ENCODE measurements at regions not wholly inside any gene's neighbourhood (a gene's known extent, or its start where the extent isn't known, plus 50 kb on each side); places are given as distances from the start of the nearest gene placed in this dataset.

- TF ChIP-seq, protein P1, sequence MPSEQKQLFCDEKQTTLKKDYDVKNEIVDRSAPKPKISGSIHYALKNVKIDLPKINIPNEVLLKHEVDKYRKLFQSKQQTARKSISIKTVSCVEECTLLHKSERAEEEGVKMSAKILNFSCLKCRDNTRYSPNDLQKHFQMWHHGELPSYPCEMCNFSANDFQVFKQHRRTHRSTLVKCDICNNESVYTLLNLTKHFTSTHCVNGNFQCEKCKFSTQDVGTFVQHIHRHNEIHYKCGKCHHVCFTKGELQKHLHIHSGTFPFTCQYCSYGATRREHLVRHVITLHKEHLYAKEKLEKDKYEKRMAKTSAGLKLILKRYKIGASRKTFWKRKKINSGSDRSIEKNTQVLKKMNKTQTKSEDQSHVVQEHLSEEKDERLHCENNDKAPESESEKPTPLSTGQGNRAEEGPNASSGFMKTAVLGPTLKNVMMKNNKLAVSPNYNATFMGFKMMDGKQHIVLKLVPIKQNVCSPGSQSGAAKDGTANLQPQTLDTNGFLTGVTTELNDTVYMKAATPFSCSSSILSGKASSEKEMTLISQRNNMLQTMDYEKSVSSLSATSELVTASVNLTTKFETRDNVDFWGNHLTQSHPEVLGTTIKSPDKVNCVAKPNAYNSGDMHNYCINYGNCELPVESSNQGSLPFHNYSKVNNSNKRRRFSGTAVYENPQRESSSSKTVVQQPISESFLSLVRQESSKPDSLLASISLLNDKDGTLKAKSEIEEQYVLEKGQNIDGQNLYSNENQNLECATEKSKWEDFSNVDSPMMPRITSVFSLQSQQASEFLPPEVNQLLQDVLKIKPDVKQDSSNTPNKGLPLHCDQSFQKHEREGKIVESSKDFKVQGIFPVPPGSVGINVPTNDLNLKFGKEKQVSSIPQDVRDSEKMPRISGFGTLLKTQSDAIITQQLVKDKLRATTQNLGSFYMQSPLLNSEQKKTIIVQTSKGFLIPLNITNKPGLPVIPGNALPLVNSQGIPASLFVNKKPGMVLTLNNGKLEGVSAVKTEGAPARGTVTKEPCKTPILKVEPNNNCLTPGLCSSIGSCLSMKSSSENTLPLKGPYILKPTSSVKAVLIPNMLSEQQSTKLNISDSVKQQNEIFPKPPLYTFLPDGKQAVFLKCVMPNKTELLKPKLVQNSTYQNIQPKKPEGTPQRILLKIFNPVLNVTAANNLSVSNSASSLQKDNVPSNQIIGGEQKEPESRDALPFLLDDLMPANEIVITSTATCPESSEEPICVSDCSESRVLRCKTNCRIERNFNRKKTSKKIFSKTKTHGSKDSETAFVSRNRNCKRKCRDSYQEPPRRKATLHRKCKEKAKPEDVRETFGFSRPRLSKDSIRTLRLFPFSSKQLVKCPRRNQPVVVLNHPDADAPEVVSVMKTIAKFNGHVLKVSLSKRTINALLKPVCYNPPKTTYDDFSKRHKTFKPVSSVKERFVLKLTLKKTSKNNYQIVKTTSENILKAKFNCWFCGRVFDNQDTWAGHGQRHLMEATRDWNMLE (tag by site-specific recombination; conservative IDR thresholded peaks at IDR 0.05; ENCODE audit: low read depth): no peak
- peak; percentile 93 for TF ChIP-seq SCRT2 (tag by site-specific recombination; IDR thresholded peaks at IDR 0.05)
- peak; percentile 22; the same call in 1 of the 2 replicates for TF ChIP-seq ZNF335 (tag by site-specific recombination; conservative IDR thresholded peaks at IDR 0.05)
- no peak for TF ChIP-seq BCL11B (tag by site-specific recombination; IDR thresholded peaks at IDR 0.05; ENCODE audit: low read depth)
- no peak for TF ChIP-seq ZNF621 (tag by site-specific recombination; IDR thresholded peaks at IDR 0.05)
- no peak for TF ChIP-seq YY1 (tag by site-specific recombination; IDR thresholded peaks at IDR 0.05)
- no peak for TF ChIP-seq MEIS1 (CRISPR knock-in tag; IDR thresholded peaks at IDR 0.05; ENCODE audit: borderline replicate concordance)
- no peak for TF ChIP-seq ZNF362 (tag by site-specific recombination; IDR thresholded peaks at IDR 0.05)
- TF ChIP-seq ZNF2 (tag by site-specific recombination; IDR thresholded peaks at IDR 0.05): no peak
- no peak for TF ChIP-seq ZNF433 (tag by site-specific recombination; IDR thresholded peaks at IDR 0.05; ENCODE audit: low read depth)
- TF ChIP-seq, protein P2, sequence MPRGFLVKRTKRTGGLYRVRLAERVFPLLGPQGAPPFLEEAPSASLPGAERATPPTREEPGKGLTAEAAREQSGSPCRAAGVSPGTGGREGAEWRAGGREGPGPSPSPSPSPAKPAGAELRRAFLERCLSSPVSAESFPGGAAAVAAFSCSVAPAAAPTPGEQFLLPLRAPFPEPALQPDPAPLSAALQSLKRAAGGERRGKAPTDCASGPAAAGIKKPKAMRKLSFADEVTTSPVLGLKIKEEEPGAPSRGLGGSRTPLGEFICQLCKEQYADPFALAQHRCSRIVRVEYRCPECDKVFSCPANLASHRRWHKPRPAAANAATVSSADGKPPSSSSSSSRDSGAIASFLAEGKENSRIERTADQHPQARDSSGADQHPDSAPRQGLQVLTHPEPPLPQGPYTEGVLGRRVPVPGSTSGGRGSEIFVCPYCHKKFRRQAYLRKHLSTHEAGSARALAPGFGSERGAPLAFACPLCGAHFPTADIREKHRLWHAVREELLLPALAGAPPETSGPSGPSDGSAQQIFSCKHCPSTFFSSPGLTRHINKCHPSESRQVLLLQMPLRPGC (tag by site-specific recombination; IDR thresholded peaks at IDR 0.05): no peak
These were observed 308.4 kb downstream of the FGF9 start (continued) for GRCh38 chr13:21979161-21979806.

GRCh38 chr13:21980049-21980448 lies 309.2 kb downstream of the FGF9 start:
- Histone ChIP-seq H3K9me3 (ENCODE audit: control insufficient read depth, insufficient read depth, low read depth, low read length) (no peaks in the 10 kb centered on the region), H3K4me1 (ENCODE audit: control insufficient read depth, insufficient read depth, low read length) (no peaks in the 10 kb centered on the region), H3K27ac (ENCODE audit: extremely low read depth, low read depth, low read length) (no peak overlapping the region), H3K36me3 (ENCODE audit: control insufficient read depth in 2 of 2, insufficient read depth in 1 of 2, low read length in 2 of 2) (no peaks in the 10 kb centered on the region), H3K4me3 (ENCODE audit: low read depth, low read length) (no peak overlapping the region)
- TF ChIP-seq ZBTB17 (tag by site-specific recombination; IDR thresholded peaks at IDR 0.05) (peak; percentile 62; the same call in 1 of the 2 replicates), ZFP3 (tag by site-specific recombination; IDR thresholded peaks at IDR 0.05; ENCODE audit: low read depth) (no peak)
- CTCF ChIA-PET: no interaction called here
- POLR2A ChIA-PET: no interaction called here

- POLR2A ChIA-PET: no interaction called here
These were observed 313.3 kb downstream of the FGF9 start for GRCh38 chr13:21984156-21984555.

More at GRCh38 chr13:21984156-21984555, 313.3 kb downstream of the FGF9 start:
- CTCF ChIA-PET: no interaction called here
- Histone ChIP-seq H3K4me1 (ENCODE audit: control insufficient read depth, insufficient read depth, low read length) (no peaks in the 10 kb centered on the region), H3K9me3 (ENCODE audit: control insufficient read depth, insufficient read depth, low read depth, low read length) (no peaks in the 10 kb centered on the region), H3K4me3 (ENCODE audit: low read depth, low read length) (no peak overlapping the region), H3K36me3 (ENCODE audit: control insufficient read depth in 2 of 2, insufficient read depth in 1 of 2, low read length in 2 of 2) (no peaks in the 10 kb centered on the region), H3K27ac (ENCODE audit: extremely low read depth, low read depth, low read length) (no peak overlapping the region)
- no peak for TF ChIP-seq ZNF530 (tag by site-specific recombination; IDR thresholded peaks at IDR 0.05; ENCODE audit: low read depth)
- no peak for TF ChIP-seq ZNF521 (tag by site-specific recombination; IDR thresholded peaks at IDR 0.05)
- no peak for TF ChIP-seq ZNF658 (tag by site-specific recombination; IDR thresholded peaks at IDR 0.05)
- no peak for TF ChIP-seq ZNF555 (tag by site-specific recombination; conservative IDR thresholded peaks at IDR 0.05)
- no peak for TF ChIP-seq BCL11A (tag by site-specific recombination; IDR thresholded peaks at IDR 0.05; ENCODE audit: low read depth)
- TF ChIP-seq, protein P3, sequence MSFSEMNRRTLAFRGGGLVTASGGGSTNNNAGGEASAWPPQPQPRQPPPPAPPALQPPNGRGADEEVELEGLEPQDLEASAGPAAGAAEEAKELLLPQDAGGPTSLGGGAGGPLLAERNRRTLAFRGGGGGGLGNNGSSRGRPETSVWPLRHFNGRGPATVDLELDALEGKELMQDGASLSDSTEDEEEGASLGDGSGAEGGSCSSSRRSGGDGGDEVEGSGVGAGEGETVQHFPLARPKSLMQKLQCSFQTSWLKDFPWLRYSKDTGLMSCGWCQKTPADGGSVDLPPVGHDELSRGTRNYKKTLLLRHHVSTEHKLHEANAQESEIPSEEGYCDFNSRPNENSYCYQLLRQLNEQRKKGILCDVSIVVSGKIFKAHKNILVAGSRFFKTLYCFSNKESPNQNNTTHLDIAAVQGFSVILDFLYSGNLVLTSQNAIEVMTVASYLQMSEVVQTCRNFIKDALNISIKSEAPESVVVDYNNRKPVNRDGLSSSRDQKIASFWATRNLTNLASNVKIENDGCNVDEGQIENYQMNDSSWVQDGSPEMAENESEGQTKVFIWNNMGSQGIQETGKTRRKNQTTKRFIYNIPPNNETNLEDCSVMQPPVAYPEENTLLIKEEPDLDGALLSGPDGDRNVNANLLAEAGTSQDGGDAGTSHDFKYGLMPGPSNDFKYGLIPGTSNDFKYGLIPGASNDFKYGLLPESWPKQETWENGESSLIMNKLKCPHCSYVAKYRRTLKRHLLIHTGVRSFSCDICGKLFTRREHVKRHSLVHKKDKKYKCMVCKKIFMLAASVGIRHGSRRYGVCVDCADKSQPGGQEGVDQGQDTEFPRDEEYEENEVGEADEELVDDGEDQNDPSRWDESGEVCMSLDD (tag by site-specific recombination; IDR thresholded peaks at IDR 0.05): no peak
- TF ChIP-seq ZNF510 (tag by site-specific recombination; IDR thresholded peaks at IDR 0.05; ENCODE audit: insufficient replicate concordance): no peak
- no peak for TF ChIP-seq OSR2 (tag by site-specific recombination; IDR thresholded peaks at IDR 0.05)
